ENCODE measurements at regions not wholly inside any gene's neighbourhood (a gene's known extent, or its start where the extent isn't known, plus 50 kb on each side); places are given as distances from the start of the nearest gene placed in this dataset.
"Not testable (repeated sequence)": the region's sequence is repeated elsewhere in the genome, so short reads cannot be mapped to it uniquely, and the experiment has no call there.

DNA sequence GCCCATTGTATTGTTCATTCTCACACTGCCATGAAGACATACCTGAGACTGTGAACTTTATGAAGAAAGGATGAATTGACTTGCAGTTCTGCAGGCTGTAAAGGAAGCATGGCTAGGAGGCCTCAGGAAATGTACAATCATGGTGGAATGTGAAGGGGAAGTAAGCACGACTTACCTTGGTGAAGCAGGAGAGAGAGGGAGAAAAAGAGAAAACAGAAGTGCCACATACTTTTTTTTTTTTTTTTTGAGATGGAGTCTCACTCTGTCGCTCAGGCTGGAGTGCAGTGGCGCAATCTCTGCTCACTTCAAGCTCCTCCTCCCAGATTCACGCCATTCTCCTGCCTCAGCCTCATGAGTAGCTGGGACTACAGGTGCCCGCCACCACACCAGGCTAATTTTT lies 871.9 kb upstream of the B3GALT2 start:
- TF ChIP-seq, protein P1, sequence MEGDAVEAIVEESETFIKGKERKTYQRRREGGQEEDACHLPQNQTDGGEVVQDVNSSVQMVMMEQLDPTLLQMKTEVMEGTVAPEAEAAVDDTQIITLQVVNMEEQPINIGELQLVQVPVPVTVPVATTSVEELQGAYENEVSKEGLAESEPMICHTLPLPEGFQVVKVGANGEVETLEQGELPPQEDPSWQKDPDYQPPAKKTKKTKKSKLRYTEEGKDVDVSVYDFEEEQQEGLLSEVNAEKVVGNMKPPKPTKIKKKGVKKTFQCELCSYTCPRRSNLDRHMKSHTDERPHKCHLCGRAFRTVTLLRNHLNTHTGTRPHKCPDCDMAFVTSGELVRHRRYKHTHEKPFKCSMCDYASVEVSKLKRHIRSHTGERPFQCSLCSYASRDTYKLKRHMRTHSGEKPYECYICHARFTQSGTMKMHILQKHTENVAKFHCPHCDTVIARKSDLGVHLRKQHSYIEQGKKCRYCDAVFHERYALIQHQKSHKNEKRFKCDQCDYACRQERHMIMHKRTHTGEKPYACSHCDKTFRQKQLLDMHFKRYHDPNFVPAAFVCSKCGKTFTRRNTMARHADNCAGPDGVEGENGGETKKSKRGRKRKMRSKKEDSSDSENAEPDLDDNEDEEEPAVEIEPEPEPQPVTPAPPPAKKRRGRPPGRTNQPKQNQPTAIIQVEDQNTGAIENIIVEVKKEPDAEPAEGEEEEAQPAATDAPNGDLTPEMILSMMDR (IDR thresholded peaks at IDR 0.05; ENCODE audit: low read length): not testable (repeated sequence)
- not testable (repeated sequence) for TF ChIP-seq EZH2 (IDR thresholded peaks at IDR 0.05; ENCODE audit: borderline replicate concordance, low read length)
